Esophagus muscularis mucosa (tissue), 4 donors: ENCODE measurements at regions not wholly inside any gene's neighbourhood (a gene's known extent, or its start where the extent isn't known, plus 50 kb on each side); places are given as distances from the start of the nearest gene placed in this dataset.

Experiments used
- EP300 ChIP-seq: sonication (generic); formaldehyde crosslinking; IDR thresholded peaks from one replicate; pipeline ENCODE4 v1.6.1; 2017; ENCODE audit warnings: antibody characterized with exemption
- POLR2A ChIP-seq: fragments of 450-650 bp; IDR thresholded peaks from one replicate; pipeline ENCODE4 v1.6.1; 2017; ENCODE audit warnings: antibody characterized with exemption, moderate library complexity, mild to moderate bottlenecking, low read depth
- TF ChIP-seq, protein P1 (sequence below), 3 experiments: fragments of 200-600 bp in 2 of 3; fragments of 450-650 bp in 1 of 3; sonication (generic) in 2 of 3; IDR thresholded peaks; one replicate each; pipeline ENCODE4 v1.5.1; 2017 to 2019; ENCODE audit warnings: antibody characterized with exemption in 3 of 3, mild to moderate bottlenecking in 2 of 3, moderate library complexity in 1 of 3

DNA sequence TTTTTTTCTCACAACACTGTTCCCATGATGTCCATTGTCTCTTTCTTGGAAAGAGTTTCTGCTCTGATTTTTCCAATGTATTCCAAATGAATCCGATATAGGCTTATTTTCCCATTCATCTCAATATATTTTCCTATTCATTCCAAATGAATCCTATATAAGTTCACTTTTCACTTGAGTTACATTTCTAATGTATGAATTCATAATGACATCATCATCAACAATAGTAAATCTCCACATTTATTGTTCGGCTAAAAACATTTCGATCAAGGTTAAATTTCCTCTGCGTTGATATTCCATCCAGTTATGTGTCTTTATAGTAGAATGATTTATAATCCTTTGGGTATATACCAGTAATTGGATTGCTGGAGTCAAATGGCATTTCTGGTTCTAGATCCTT lies 76.7 kb upstream of the SLC8A1 start:
- TF ChIP-seq, protein P1, sequence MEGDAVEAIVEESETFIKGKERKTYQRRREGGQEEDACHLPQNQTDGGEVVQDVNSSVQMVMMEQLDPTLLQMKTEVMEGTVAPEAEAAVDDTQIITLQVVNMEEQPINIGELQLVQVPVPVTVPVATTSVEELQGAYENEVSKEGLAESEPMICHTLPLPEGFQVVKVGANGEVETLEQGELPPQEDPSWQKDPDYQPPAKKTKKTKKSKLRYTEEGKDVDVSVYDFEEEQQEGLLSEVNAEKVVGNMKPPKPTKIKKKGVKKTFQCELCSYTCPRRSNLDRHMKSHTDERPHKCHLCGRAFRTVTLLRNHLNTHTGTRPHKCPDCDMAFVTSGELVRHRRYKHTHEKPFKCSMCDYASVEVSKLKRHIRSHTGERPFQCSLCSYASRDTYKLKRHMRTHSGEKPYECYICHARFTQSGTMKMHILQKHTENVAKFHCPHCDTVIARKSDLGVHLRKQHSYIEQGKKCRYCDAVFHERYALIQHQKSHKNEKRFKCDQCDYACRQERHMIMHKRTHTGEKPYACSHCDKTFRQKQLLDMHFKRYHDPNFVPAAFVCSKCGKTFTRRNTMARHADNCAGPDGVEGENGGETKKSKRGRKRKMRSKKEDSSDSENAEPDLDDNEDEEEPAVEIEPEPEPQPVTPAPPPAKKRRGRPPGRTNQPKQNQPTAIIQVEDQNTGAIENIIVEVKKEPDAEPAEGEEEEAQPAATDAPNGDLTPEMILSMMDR (IDR thresholded peaks at IDR 0.05), result no peak
- TF ChIP-seq POLR2A (no peak), EP300 (no peak)
